Esophagus muscularis mucosa (tissue), 4 donors: ENCODE measurements at regions not wholly inside any gene's neighbourhood (a gene's known extent, or its start where the extent isn't known, plus 50 kb on each side); places are given as distances from the start of the nearest gene placed in this dataset.

Source experiments
- CTCF ChIP-seq, 3 experiments: fragments of 200-600 bp in 2 of 3; fragments of 450-650 bp in 1 of 3; sonication (generic) in 2 of 3; IDR thresholded peaks; one replicate each; pipeline ENCODE4 v1.5.1; 2017 to 2019; ENCODE audit warnings: antibody characterized with exemption in 3 of 3, mild to moderate bottlenecking in 2 of 3, moderate library complexity in 1 of 3
- EP300 ChIP-seq: sonication (generic); formaldehyde crosslinking; IDR thresholded peaks from one replicate; pipeline ENCODE4 v1.6.1; 2017; ENCODE audit warnings: antibody characterized with exemption
- POLR2A ChIP-seq: fragments of 450-650 bp; IDR thresholded peaks from one replicate; pipeline ENCODE4 v1.6.1; 2017; ENCODE audit warnings: antibody characterized with exemption, moderate library complexity, mild to moderate bottlenecking, low read depth
- POLR2AphosphoS5 ChIP-seq, 2 donors: sonication (generic); formaldehyde crosslinking; IDR thresholded peaks; one replicate each; pipeline ENCODE4 v1.6.1; 2017; ENCODE audit warnings: antibody characterized with exemption in 2 of 2

- TF ChIP-seq CTCF (IDR thresholded peaks at IDR 0.05) (peak in 1 of 3 experiments; percentile 2), POLR2A (no peak), POLR2AphosphoS5 (IDR thresholded peaks at IDR 0.05) (no peak), EP300 (no peak)
Measured at GRCh38 chr6:130282234-130282995, 59.7 kb upstream of the SAMD3 start.
